Esophagus squamous epithelium (tissue), 4 donors: ENCODE measurements at regions not wholly inside any gene's neighbourhood (a gene's known extent, or its start where the extent isn't known, plus 50 kb on each side); places are given as distances from the start of the nearest gene placed in this dataset.
"Not testable (repeated sequence)": the region's sequence is repeated elsewhere in the genome, so short reads cannot be mapped to it uniquely, and the experiment has no call there.

Experiments
- POLR2A ChIP-seq, 4 donors: fragments of 450-650 bp; IDR thresholded peaks; one replicate each; pipeline ENCODE4 v1.6.1; 2017; ENCODE audit warnings: antibody characterized with exemption in 4 of 4, mild to moderate bottlenecking in 4 of 4, moderate library complexity in 3 of 4
- TF ChIP-seq, protein P1 (sequence below), 6 experiments: fragments of 450-650 bp in 4 of 6; fragments of 200-600 bp in 2 of 6; sonication (generic) in 2 of 6; IDR thresholded peaks; one replicate each; pipeline ENCODE4 v1.5.1; 2016 to 2019; ENCODE audit warnings: antibody characterized with exemption in 6 of 6, mild to moderate bottlenecking in 4 of 6, moderate library complexity in 4 of 6

GRCh38 chr21:5162693-5163574 is 5358.4 kb upstream of the TPTE start:
- TF ChIP-seq, protein P1, sequence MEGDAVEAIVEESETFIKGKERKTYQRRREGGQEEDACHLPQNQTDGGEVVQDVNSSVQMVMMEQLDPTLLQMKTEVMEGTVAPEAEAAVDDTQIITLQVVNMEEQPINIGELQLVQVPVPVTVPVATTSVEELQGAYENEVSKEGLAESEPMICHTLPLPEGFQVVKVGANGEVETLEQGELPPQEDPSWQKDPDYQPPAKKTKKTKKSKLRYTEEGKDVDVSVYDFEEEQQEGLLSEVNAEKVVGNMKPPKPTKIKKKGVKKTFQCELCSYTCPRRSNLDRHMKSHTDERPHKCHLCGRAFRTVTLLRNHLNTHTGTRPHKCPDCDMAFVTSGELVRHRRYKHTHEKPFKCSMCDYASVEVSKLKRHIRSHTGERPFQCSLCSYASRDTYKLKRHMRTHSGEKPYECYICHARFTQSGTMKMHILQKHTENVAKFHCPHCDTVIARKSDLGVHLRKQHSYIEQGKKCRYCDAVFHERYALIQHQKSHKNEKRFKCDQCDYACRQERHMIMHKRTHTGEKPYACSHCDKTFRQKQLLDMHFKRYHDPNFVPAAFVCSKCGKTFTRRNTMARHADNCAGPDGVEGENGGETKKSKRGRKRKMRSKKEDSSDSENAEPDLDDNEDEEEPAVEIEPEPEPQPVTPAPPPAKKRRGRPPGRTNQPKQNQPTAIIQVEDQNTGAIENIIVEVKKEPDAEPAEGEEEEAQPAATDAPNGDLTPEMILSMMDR (IDR thresholded peaks at IDR 0.05), result not testable (repeated sequence)
- TF ChIP-seq POLR2A (IDR thresholded peaks at IDR 0.05), result not testable (repeated sequence)
